ENCODE measurements at regions not wholly inside any gene's neighbourhood (a gene's known extent, or its start where the extent isn't known, plus 50 kb on each side); places are given as distances from the start of the nearest gene placed in this dataset.

GRCh38 chr14:53871011-53871410 lies 85.6 kb downstream of the BMP4 start:
- no peak for TF ChIP-seq POLR2AphosphoS5 (IDR thresholded peaks at IDR 0.05; ENCODE audit: low read depth, low read length)
- TF ChIP-seq POLR2A (IDR thresholded peaks at IDR 0.05; ENCODE audit: low read depth, low read length), result no peak
- TF ChIP-seq TAF1 (IDR thresholded peaks at IDR 0.05; ENCODE audit: low read depth, low read length), result no peak
- TF ChIP-seq SPI1 (IDR thresholded peaks at IDR 0.05; ENCODE audit: low read depth, low read length), result no peak
- no peak for TF ChIP-seq POU2F2 (IDR thresholded peaks at IDR 0.05; ENCODE audit: low read depth, low read length)
